NB4 (cell line): ENCODE measurements at regions not wholly inside any gene's neighbourhood (a gene's known extent, or its start where the extent isn't known, plus 50 kb on each side); places are given as distances from the start of the nearest gene placed in this dataset.

Experiments
- POLR2A ChIP-seq: IDR thresholded peaks from 2 replicates; pipeline ENCODE4 v1.6.1; 2011; ENCODE audit warnings: mild to moderate bottlenecking; ENCODE audit not compliant: insufficient read length; ENCODE audit errors: extremely low read depth
- TF ChIP-seq, protein P1 (sequence below): IDR thresholded peaks from one replicate; pipeline ENCODE4 v1.5.1; 2012; ENCODE audit warnings: low read depth, low read length

DNA sequence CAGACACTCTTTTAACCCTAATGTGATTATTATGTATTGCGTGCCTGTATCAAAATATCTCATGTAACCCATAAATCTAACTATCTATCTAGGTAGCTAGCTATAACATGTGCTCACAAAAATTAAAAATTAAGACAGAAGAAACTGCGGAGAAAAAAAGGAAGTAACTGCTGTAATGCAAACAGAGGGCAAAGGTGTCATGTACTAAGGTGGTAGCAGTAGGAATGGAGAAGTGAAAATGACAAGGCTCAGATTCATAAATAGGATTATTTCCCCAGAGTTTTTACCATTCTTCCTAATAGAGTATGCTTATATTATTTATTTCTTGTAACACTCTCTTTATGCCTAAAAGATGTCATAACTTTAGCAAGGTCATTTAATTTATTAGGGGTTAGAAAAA, 1527.5 kb upstream of the C9orf72 start:
- TF ChIP-seq, protein P1, sequence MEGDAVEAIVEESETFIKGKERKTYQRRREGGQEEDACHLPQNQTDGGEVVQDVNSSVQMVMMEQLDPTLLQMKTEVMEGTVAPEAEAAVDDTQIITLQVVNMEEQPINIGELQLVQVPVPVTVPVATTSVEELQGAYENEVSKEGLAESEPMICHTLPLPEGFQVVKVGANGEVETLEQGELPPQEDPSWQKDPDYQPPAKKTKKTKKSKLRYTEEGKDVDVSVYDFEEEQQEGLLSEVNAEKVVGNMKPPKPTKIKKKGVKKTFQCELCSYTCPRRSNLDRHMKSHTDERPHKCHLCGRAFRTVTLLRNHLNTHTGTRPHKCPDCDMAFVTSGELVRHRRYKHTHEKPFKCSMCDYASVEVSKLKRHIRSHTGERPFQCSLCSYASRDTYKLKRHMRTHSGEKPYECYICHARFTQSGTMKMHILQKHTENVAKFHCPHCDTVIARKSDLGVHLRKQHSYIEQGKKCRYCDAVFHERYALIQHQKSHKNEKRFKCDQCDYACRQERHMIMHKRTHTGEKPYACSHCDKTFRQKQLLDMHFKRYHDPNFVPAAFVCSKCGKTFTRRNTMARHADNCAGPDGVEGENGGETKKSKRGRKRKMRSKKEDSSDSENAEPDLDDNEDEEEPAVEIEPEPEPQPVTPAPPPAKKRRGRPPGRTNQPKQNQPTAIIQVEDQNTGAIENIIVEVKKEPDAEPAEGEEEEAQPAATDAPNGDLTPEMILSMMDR, result no peak
- no peak for TF ChIP-seq POLR2A
